Calu3 (cell line): ENCODE measurements at regions not wholly inside any gene's neighbourhood (a gene's known extent, or its start where the extent isn't known, plus 50 kb on each side); places are given as distances from the start of the nearest gene placed in this dataset.

ENCODE experiments used
- BruUV-seq: library from RNA; stranded (reverse); fragments of 400-500 nt; replicated peaks from 2 replicates; lab custom pipeline; 2021; lab: Mats Ljungman, UMichigan
- CTCF ChIA-PET: fragments of 300-600 bp; sonication (Branson Sonifier 250); formaldehyde crosslinking; loops from one replicate; lab custom pipeline; 2022; ENCODE audit warnings: antibody characterized with exemption; lab: Charles Lee
- DNase-seq: peaks from one replicate; pipeline ENCODE4 v3.0.0; 2022
- H3K27ac Mint-ChIP-seq: one replicate; pipeline ENCODE4 v1.8.0; 2022; ENCODE audit warnings: mixed read lengths; ENCODE audit not compliant: unreplicated experiment
- H3K27me3 Mint-ChIP-seq: one replicate; pipeline ENCODE4 v1.8.0; 2022; ENCODE audit warnings: mixed read lengths; ENCODE audit not compliant: unreplicated experiment
- H3K36me3 Mint-ChIP-seq: one replicate; pipeline ENCODE4 v1.8.0; 2022; ENCODE audit warnings: mild to moderate bottlenecking, moderate library complexity, mixed read lengths; ENCODE audit not compliant: insufficient read depth, unreplicated experiment
- H3K4me1 Mint-ChIP-seq: one replicate; pipeline ENCODE4 v1.8.0; 2022; ENCODE audit warnings: mild to moderate bottlenecking, low read depth, mixed read lengths; ENCODE audit not compliant: unreplicated experiment
- H3K4me3 Mint-ChIP-seq: one replicate; pipeline ENCODE4 v1.8.0; 2022; ENCODE audit warnings: mild to moderate bottlenecking, low read depth, moderate library complexity, mixed read lengths; ENCODE audit not compliant: unreplicated experiment
- H3K9me3 Mint-ChIP-seq: one replicate; pipeline ENCODE4 v1.8.0; 2022; ENCODE audit warnings: low read depth, mixed read lengths; ENCODE audit not compliant: unreplicated experiment
- intact Hi-C: fragments of 100-400 bp; cut with micrococcal nuclease; formaldehyde crosslinking; loops from one replicate; pipeline ENCODE4 v1.10.0; 2022; ENCODE audit not compliant: unreplicated experiment
- TF ChIP-seq, protein P1 (sequence below): fragments of 200-600 bp; IDR thresholded peaks from one replicate; pipeline ENCODE4 v1.8.0; 2022; ENCODE audit warnings: antibody characterized with exemption; ENCODE audit not compliant: unreplicated experiment

DNA sequence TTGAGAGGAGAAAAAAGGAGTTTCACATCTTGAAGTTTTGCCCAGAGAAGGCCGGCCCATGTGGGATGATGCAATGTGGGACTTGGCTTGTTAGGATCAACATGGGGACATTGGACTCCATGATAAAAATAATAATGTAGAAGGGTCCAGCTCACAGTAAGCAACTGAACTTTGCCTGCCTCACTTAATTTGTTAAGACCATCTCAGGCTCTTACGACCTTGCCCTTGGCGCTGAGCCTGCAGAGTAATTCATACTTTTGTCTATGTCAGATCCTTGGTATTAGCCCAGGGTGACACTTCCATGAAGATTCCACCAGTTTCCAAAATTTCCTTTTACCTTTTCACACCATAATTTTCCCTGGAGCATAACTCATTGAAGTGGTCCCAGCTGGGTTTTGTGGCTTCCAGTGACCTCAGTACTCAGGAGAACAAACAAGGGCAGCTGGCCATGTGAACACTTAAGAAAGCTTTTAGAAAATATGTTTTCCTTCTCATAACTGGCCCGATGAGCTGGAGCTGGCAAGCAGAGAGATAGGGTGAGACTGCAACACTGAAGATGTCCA, 315.4 kb upstream of the RASGRP1 start:
- no peak overlapping the region for H3K4me3 Mint-ChIP-seq
- intact Hi-C loops, result no loop called here

DNA sequence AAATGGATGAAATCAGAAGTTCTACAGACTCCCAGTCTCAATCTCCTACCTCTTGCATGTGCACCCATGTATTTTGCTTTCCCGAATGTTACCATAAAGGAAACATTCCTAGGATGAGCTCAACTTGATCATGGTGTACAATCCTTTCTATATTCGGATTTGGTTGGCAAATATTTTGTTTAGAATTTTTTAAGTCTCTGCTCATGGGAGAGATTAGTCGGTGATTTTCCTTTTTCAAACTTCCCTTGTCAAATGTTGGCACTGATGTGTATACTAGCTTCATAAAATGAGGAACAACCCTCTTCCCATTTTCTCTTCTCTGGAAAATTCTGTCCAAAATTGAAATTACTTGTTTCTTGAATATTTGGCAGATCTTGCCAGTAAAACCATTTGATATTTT, 317.6 kb upstream of the RASGRP1 start:
- no peak overlapping the region for H3K4me3 Mint-ChIP-seq
- CTCF ChIA-PET, result no interaction called here
- intact Hi-C loops, result no loop called here
- no peaks in the 10 kb centered on the region for H3K36me3 Mint-ChIP-seq
- BruUV-seq, result no TSS peak
- H3K9me3 Mint-ChIP-seq, result no peaks in the 10 kb centered on the region
- peaks cover 18% of the 10 kb centered on the region for H3K4me1 Mint-ChIP-seq
- TF ChIP-seq, protein P1, sequence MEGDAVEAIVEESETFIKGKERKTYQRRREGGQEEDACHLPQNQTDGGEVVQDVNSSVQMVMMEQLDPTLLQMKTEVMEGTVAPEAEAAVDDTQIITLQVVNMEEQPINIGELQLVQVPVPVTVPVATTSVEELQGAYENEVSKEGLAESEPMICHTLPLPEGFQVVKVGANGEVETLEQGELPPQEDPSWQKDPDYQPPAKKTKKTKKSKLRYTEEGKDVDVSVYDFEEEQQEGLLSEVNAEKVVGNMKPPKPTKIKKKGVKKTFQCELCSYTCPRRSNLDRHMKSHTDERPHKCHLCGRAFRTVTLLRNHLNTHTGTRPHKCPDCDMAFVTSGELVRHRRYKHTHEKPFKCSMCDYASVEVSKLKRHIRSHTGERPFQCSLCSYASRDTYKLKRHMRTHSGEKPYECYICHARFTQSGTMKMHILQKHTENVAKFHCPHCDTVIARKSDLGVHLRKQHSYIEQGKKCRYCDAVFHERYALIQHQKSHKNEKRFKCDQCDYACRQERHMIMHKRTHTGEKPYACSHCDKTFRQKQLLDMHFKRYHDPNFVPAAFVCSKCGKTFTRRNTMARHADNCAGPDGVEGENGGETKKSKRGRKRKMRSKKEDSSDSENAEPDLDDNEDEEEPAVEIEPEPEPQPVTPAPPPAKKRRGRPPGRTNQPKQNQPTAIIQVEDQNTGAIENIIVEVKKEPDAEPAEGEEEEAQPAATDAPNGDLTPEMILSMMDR, result no peak
- DNase-seq, result no peak
- no peak overlapping the region for H3K27ac Mint-ChIP-seq
- no peaks in the 10 kb centered on the region for H3K27me3 Mint-ChIP-seq

More for the DNA sequence above, 315.4 kb upstream of the RASGRP1 start:
- TF ChIP-seq, protein P1, result no peak
- CTCF ChIA-PET, result no interaction called here
- no TSS peak for BruUV-seq
- H3K27ac Mint-ChIP-seq, result no peak overlapping the region
- no peaks in the 10 kb centered on the region for H3K9me3 Mint-ChIP-seq
- no peaks in the 10 kb centered on the region for H3K27me3 Mint-ChIP-seq
- no peak for DNase-seq
- H3K4me1 Mint-ChIP-seq, result peaks cover 12% of the 10 kb centered on the region
- no peaks in the 10 kb centered on the region for H3K36me3 Mint-ChIP-seq

DNA sequence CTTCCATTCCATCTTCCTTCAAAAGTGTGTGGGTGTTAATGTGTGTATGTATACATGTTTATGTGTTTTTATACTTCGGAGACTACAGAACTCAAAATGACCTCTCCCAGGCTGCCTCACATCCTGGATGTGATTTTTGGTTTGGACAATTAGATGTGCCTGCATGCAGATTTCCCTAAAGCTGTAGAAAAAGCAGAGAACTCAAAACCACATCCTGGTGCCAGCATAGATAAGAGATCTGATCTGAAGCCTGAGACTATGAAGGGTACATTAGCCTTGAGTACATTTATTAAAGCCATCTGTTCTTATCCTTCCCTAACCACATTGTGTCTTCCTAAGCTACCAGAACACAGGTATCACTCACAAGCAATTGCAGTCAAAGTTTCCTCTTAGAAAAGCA, 319.4 kb upstream of the RASGRP1 start:
- Mint-ChIP-seq H3K27me3 (no peaks in the 10 kb centered on the region), H3K36me3 (no peaks in the 10 kb centered on the region), H3K4me3 (no peak overlapping the region), H3K4me1 (peaks cover 20% of the 10 kb centered on the region), H3K9me3 (no peaks in the 10 kb centered on the region), H3K27ac (no peak overlapping the region)
- no peak for DNase-seq
- TF ChIP-seq, protein P1, result no peak
- CTCF ChIA-PET, result no interaction called here
- BruUV-seq, result no TSS peak
- intact Hi-C loops, result no loop called here

DNA sequence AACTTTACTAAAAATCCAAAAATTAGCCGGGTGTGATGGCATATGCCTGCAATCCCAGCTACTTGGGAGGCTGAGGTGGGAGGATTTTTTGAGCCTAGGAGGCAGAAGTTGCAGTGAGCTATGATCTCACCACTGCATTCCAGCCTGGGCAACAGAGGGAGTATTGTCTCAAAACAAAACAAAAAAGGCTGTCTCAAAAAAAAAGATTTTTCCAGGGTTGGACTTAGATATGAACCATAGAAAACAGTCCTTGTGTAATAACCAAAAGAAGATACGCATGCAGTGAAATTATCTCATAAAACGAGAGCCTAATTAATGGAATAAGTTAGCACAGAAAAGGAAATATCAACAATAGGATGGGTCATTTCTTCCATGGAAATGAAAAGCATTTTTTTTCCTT, 320.4 kb upstream of the RASGRP1 start:
- DNase-seq, result no peak
- Mint-ChIP-seq H3K9me3 (no peaks in the 10 kb centered on the region), H3K27me3 (no peaks in the 10 kb centered on the region), H3K36me3 (no peaks in the 10 kb centered on the region), H3K4me3 (no peak overlapping the region), H3K27ac (no peak overlapping the region), H3K4me1 (peaks cover 20% of the 10 kb centered on the region)
- no TSS peak for BruUV-seq
- intact Hi-C loops, result no loop called here
- CTCF ChIA-PET, result no interaction called here
- TF ChIP-seq, protein P1, result no peak
